ENCODE measurements at regions not wholly inside any gene's neighbourhood (a gene's known extent, or its start where the extent isn't known, plus 50 kb on each side); places are given as distances from the start of the nearest gene placed in this dataset.

- TF ChIP-seq, protein P1, sequence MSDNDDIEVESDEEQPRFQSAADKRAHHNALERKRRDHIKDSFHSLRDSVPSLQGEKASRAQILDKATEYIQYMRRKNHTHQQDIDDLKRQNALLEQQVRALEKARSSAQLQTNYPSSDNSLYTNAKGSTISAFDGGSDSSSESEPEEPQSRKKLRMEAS (IDR thresholded peaks at IDR 0.05), result no peak
- TF ChIP-seq, protein P2, sequence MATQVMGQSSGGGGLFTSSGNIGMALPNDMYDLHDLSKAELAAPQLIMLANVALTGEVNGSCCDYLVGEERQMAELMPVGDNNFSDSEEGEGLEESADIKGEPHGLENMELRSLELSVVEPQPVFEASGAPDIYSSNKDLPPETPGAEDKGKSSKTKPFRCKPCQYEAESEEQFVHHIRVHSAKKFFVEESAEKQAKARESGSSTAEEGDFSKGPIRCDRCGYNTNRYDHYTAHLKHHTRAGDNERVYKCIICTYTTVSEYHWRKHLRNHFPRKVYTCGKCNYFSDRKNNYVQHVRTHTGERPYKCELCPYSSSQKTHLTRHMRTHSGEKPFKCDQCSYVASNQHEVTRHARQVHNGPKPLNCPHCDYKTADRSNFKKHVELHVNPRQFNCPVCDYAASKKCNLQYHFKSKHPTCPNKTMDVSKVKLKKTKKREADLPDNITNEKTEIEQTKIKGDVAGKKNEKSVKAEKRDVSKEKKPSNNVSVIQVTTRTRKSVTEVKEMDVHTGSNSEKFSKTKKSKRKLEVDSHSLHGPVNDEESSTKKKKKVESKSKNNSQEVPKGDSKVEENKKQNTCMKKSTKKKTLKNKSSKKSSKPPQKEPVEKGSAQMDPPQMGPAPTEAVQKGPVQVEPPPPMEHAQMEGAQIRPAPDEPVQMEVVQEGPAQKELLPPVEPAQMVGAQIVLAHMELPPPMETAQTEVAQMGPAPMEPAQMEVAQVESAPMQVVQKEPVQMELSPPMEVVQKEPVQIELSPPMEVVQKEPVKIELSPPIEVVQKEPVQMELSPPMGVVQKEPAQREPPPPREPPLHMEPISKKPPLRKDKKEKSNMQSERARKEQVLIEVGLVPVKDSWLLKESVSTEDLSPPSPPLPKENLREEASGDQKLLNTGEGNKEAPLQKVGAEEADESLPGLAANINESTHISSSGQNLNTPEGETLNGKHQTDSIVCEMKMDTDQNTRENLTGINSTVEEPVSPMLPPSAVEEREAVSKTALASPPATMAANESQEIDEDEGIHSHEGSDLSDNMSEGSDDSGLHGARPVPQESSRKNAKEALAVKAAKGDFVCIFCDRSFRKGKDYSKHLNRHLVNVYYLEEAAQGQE (IDR thresholded peaks at IDR 0.05), result no peak
- TF ChIP-seq TAF1 (conservative IDR thresholded peaks at IDR 0.05), result no peak
- TF ChIP-seq SP1 (IDR thresholded peaks at IDR 0.05), result no peak
- TF ChIP-seq NR2F2 (IDR thresholded peaks at IDR 0.05), result no peak
- no peak for TF ChIP-seq FOXA2 (IDR thresholded peaks at IDR 0.05)
- TF ChIP-seq YY1 (IDR thresholded peaks at IDR 0.05), result no peak
- no peak for TF ChIP-seq HNF4G (IDR thresholded peaks at IDR 0.05)
- TF ChIP-seq ATF3 (IDR thresholded peaks at IDR 0.05), result no peak
- no peak for TF ChIP-seq EGR1 (IDR thresholded peaks at IDR 0.05; ENCODE audit: low read depth in 2 of 2)
- TF ChIP-seq GABPA (IDR thresholded peaks at IDR 0.05 in 1 of 2, conservative IDR thresholded peaks at IDR 0.05 in 1 of 2), result no peak
- TF ChIP-seq HNF4A (conservative IDR thresholded peaks at IDR 0.05), result no peak
- TF ChIP-seq, protein P3, sequence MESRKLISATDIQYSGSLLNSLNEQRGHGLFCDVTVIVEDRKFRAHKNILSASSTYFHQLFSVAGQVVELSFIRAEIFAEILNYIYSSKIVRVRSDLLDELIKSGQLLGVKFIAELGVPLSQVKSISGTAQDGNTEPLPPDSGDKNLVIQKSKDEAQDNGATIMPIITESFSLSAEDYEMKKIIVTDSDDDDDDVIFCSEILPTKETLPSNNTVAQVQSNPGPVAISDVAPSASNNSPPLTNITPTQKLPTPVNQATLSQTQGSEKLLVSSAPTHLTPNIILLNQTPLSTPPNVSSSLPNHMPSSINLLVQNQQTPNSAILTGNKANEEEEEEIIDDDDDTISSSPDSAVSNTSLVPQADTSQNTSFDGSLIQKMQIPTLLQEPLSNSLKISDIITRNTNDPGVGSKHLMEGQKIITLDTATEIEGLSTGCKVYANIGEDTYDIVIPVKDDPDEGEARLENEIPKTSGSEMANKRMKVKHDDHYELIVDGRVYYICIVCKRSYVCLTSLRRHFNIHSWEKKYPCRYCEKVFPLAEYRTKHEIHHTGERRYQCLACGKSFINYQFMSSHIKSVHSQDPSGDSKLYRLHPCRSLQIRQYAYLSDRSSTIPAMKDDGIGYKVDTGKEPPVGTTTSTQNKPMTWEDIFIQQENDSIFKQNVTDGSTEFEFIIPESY (IDR thresholded peaks at IDR 0.05), result no peak
- WGBS, result over 99% methylated on average over 2 of the region's 2 CpGs
- Histone ChIP-seq H3K9me3 (ENCODE audit: control insufficient read depth in 4 of 4, low read length in 3 of 4) (no peaks in the 10 kb centered on the region), H3K4me3 (ENCODE audit: low read depth in 1 of 3, low read length in 3 of 3) (no peak overlapping the region), H3K9ac (ENCODE audit: low read depth in 1 of 2, low read length in 2 of 2) (no peak overlapping the region), H3K36me3 (ENCODE audit: control insufficient read depth in 4 of 4, insufficient read depth in 3 of 4, low read depth in 1 of 4, low read length in 3 of 4) (no peaks in the 10 kb centered on the region), H3K4me1 (ENCODE audit: control insufficient read depth in 4 of 4, insufficient read depth in 4 of 4, low read length in 3 of 4) (no peaks in the 10 kb centered on the region), H3K27me3 (ENCODE audit: control insufficient read depth in 4 of 4, insufficient read depth in 4 of 4, low read length in 3 of 4) (no peaks in the 10 kb centered on the region), H3K27ac (ENCODE audit: low read depth in 1 of 2, low read length in 2 of 2) (no peak overlapping the region)
- DNase-seq (ENCODE audit: low spot score), result no peak
Observed at GRCh38 chr12:75683220-75683619, 171.8 kb upstream of the KRR1 start.

- no peak overlapping the region for H3K27ac ChIP-seq (ENCODE audit: low read depth in 1 of 2, low read length in 2 of 2)
- TF ChIP-seq TAF1 (conservative IDR thresholded peaks at IDR 0.05), result no peak
- no peak for TF ChIP-seq FOXA2 (IDR thresholded peaks at IDR 0.05)
- TF ChIP-seq, protein P1 (IDR thresholded peaks at IDR 0.05), result no peak
- TF ChIP-seq YY1 (IDR thresholded peaks at IDR 0.05), result no peak
- TF ChIP-seq GABPA (IDR thresholded peaks at IDR 0.05 in 1 of 2, conservative IDR thresholded peaks at IDR 0.05 in 1 of 2), result no peak
- TF ChIP-seq ATF3 (IDR thresholded peaks at IDR 0.05), result no peak
- TF ChIP-seq, protein P2 (IDR thresholded peaks at IDR 0.05), result no peak
- H3K9me3 ChIP-seq (ENCODE audit: control insufficient read depth in 4 of 4, low read length in 3 of 4), result no peaks in the 10 kb centered on the region
- WGBS, result 97% methylated on average over 5 of the region's 5 CpGs
- H3K27me3 ChIP-seq (ENCODE audit: control insufficient read depth in 4 of 4, insufficient read depth in 4 of 4, low read length in 3 of 4), result no peaks in the 10 kb centered on the region
- no peaks in the 10 kb centered on the region for H3K4me1 ChIP-seq (ENCODE audit: control insufficient read depth in 4 of 4, insufficient read depth in 4 of 4, low read length in 3 of 4)
- H3K4me3 ChIP-seq (ENCODE audit: low read depth in 1 of 3, low read length in 3 of 3), result no peak overlapping the region
- H3K9ac ChIP-seq (ENCODE audit: low read depth in 1 of 2, low read length in 2 of 2), result no peak overlapping the region
- no peak for DNase-seq (ENCODE audit: low spot score)
- H3K36me3 ChIP-seq (ENCODE audit: control insufficient read depth in 4 of 4, insufficient read depth in 3 of 4, low read depth in 1 of 4, low read length in 3 of 4), result no peaks in the 10 kb centered on the region
Observed at GRCh38 chr12:75677522-75677921, 166.1 kb upstream of the KRR1 start.

All from liver (tissue), 7 donors.